ENCODE measurements at regions not wholly inside any gene's neighbourhood (a gene's known extent, or its start where the extent isn't known, plus 50 kb on each side); places are given as distances from the start of the nearest gene placed in this dataset.

GRCh38 chr4:17045866-17046265, 147.4 kb upstream of the LDB2 start:
- Histone ChIP-seq H2AFZ (ENCODE audit: insufficient read depth, low read depth, low read length, poor library complexity, severe bottlenecking) (no peak overlapping the region), H3K4me2 (replicated peaks; ENCODE audit: extremely low read depth, low read length, poor library complexity, severe bottlenecking) (no peak overlapping the region), H3K36me3 (replicated peaks in 1 of 2; ENCODE audit: control insufficient read depth in 1 of 2, insufficient read depth in 2 of 2, low read length in 2 of 2) (no peaks in the 10 kb centered on the region), H3K9ac (ENCODE audit: insufficient read depth, low read length, poor library complexity, severe bottlenecking) (no peak overlapping the region), H3K79me2 (ENCODE audit: insufficient read depth, low read length) (no peaks in the 10 kb centered on the region), H3K4me1 (ENCODE audit: control insufficient read depth in 1 of 2, insufficient read depth in 2 of 2, low read length in 2 of 2) (no peaks in the 10 kb centered on the region), H3K27ac (ENCODE audit: low read depth in 1 of 2, low read length in 2 of 2) (no peak overlapping the region), H3K27me3 (ENCODE audit: control insufficient read depth in 2 of 2, insufficient read depth in 2 of 2, low read length in 2 of 2) (no peaks in the 10 kb centered on the region), H4K20me1 (ENCODE audit: insufficient read depth, low read length) (no peaks in the 10 kb centered on the region), H3K9me3 (replicated peaks in 1 of 2; ENCODE audit: control insufficient read depth in 1 of 2, insufficient read depth in 1 of 2, low read length in 2 of 2) (peaks cover 0 to 7% of the 10 kb centered on the region in 2 donors), H3K4me3 (replicated peaks in 1 of 3; ENCODE audit: low read depth in 2 of 3, low read length in 3 of 3) (no peak overlapping the region)
- Mint-ChIP-seq H3K27ac (no peak overlapping the region), H3K4me1 (no peaks in the 10 kb centered on the region), H3K4me3 (no peak overlapping the region), H3K36me3 (no peaks in the 10 kb centered on the region), H3K27me3 (ENCODE audit: low read depth in 3 of 3) (no peaks in the 10 kb centered on the region), H3K9me3 (peaks cover 3 to 8% (median 5%) of the 10 kb centered on the region in 7 donors)
- no peak for DNase-seq
- intact Hi-C loops (cut with micrococcal nuclease) = no loop called here
- 100% methylated on average over 3 of the region's 7 CpGs for WGBS (ENCODE audit: insufficient coverage)
- TF ChIP-seq CTCF (IDR thresholded peaks at IDR 0.05) = no peak

GRCh38 chr4:17038510-17039176, 140.2 kb upstream of the LDB2 start:
- Mint-ChIP-seq H3K36me3 (no peaks in the 10 kb centered on the region), H3K4me1 (no peaks in the 10 kb centered on the region), H3K4me3 (no peak overlapping the region), H3K27ac (no peak overlapping the region), H3K27me3 (ENCODE audit: low read depth in 3 of 3) (peaks cover 0 to 3% (median 0%) of the 10 kb centered on the region in 3 donors), H3K9me3 (peaks cover 2 to 11% (median 8%) of the 10 kb centered on the region in 7 donors)
- H3K4me3 ChIP-seq (replicated peaks in 1 of 3; ENCODE audit: low read depth in 2 of 3, low read length in 3 of 3) = no peak overlapping the region
- H4K20me1 ChIP-seq (ENCODE audit: insufficient read depth, low read length) = no peaks in the 10 kb centered on the region
- H3K4me2 ChIP-seq (replicated peaks; ENCODE audit: extremely low read depth, low read length, poor library complexity, severe bottlenecking) = no peak overlapping the region
- H3K79me2 ChIP-seq (ENCODE audit: insufficient read depth, low read length) = no peaks in the 10 kb centered on the region
- no peak for DNase-seq
- no peak overlapping the region for H3K27ac ChIP-seq (ENCODE audit: low read depth in 1 of 2, low read length in 2 of 2)
- intact Hi-C loops (cut with micrococcal nuclease) = no loop called here
- no peak overlapping the region for H3K9ac ChIP-seq (ENCODE audit: insufficient read depth, low read length, poor library complexity, severe bottlenecking)
- H2AFZ ChIP-seq (ENCODE audit: insufficient read depth, low read depth, low read length, poor library complexity, severe bottlenecking) = no peak overlapping the region
- no peaks in the 10 kb centered on the region for H3K27me3 ChIP-seq (ENCODE audit: control insufficient read depth in 2 of 2, insufficient read depth in 2 of 2, low read length in 2 of 2)
- TF ChIP-seq CTCF (IDR thresholded peaks at IDR 0.05) = no peak
- no peaks in the 10 kb centered on the region for H3K36me3 ChIP-seq (replicated peaks in 1 of 2; ENCODE audit: control insufficient read depth in 1 of 2, insufficient read depth in 2 of 2, low read length in 2 of 2)
- H3K4me1 ChIP-seq (ENCODE audit: control insufficient read depth in 1 of 2, insufficient read depth in 2 of 2, low read length in 2 of 2) = no peaks in the 10 kb centered on the region
- peaks cover 0 to 8% of the 10 kb centered on the region in 2 donors for H3K9me3 ChIP-seq (replicated peaks in 1 of 2; ENCODE audit: control insufficient read depth in 1 of 2, insufficient read depth in 1 of 2, low read length in 2 of 2)
- 85% methylated on average over 1 of the region's 7 CpGs for WGBS (ENCODE audit: insufficient coverage)
